GM13976 (cell line): ENCODE measurements at regions not wholly inside any gene's neighbourhood (a gene's known extent, or its start where the extent isn't known, plus 50 kb on each side); places are given as distances from the start of the nearest gene placed in this dataset.

ENCODE experiments used
- DNase-seq: peaks from one replicate; pipeline ENCODE4 v3.0.0; 2012; ENCODE audit warnings: low spot score
- in situ Hi-C: fragments of 300-500 bp; cut with MboI; formaldehyde crosslinking; loops from one replicate; pipeline ENCODE4 v1.12.0; 2022; ENCODE audit warnings: low sequenced_read_pairs, mixed read lengths, inconsistent platforms; ENCODE audit not compliant: unreplicated experiment
- TF ChIP-seq, protein P1 (sequence below): IDR thresholded peaks from 2 replicates; pipeline ENCODE4 v1.5.1; 2012; ENCODE audit warnings: borderline replicate concordance, mild to moderate bottlenecking; ENCODE audit not compliant: insufficient read depth; ENCODE audit errors: extremely low read depth, missing control alignments, control extremely low read depth

- DNase-seq = no peak
- in situ Hi-C loops = no loop called here
- TF ChIP-seq, protein P1, sequence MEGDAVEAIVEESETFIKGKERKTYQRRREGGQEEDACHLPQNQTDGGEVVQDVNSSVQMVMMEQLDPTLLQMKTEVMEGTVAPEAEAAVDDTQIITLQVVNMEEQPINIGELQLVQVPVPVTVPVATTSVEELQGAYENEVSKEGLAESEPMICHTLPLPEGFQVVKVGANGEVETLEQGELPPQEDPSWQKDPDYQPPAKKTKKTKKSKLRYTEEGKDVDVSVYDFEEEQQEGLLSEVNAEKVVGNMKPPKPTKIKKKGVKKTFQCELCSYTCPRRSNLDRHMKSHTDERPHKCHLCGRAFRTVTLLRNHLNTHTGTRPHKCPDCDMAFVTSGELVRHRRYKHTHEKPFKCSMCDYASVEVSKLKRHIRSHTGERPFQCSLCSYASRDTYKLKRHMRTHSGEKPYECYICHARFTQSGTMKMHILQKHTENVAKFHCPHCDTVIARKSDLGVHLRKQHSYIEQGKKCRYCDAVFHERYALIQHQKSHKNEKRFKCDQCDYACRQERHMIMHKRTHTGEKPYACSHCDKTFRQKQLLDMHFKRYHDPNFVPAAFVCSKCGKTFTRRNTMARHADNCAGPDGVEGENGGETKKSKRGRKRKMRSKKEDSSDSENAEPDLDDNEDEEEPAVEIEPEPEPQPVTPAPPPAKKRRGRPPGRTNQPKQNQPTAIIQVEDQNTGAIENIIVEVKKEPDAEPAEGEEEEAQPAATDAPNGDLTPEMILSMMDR = no peak
Observed at GRCh38 chr2:34907812-34908211, 1308.7 kb upstream of the FAM98A start.

DNA sequence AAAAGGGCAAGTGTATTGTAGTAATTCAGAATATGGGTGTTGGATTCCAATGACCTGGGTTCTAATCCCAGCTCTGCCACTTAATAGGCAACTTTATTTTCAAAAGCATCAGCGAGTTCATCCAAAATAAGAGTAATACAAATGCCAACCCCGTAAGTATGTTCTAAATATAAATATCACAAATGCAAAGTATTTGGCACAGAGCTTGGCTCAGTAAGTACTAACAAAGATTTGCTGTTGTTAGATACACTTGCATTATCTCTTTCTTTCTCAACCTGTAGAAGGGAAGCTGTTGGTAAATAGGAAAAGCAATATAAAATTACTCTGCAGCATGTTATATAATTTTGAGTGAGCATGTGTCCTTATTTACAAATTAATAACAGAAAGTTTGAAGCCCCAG lies 1302.6 kb upstream of the FAM98A start:
- TF ChIP-seq, protein P1 = no peak
- no peak for DNase-seq
- in situ Hi-C loops = no loop called here

- in situ Hi-C loops = no loop called here
- TF ChIP-seq, protein P1 = no peak
Observed at GRCh38 chr2:34899079-34899478, 1300.0 kb upstream of the FAM98A start.

GRCh38 chr2:34892766-34893165 lies 1293.7 kb upstream of the FAM98A start:
- in situ Hi-C loops = no loop called here
- TF ChIP-seq, protein P1 = no peak

More at GRCh38 chr2:34899079-34899478, 1300.0 kb upstream of the FAM98A start:
- DNase-seq = no peak

GRCh38 chr2:34892256-34892655 lies 1293.2 kb upstream of the FAM98A start:
- no peak for DNase-seq
- in situ Hi-C loops = no loop called here
- TF ChIP-seq, protein P1 = no peak

More at GRCh38 chr2:34892766-34893165, 1293.7 kb upstream of the FAM98A start:
- no peak for DNase-seq

GRCh38 chr2:34875091-34875745 lies 1276.1 kb upstream of the FAM98A start:
- DNase-seq = no peak
- TF ChIP-seq, protein P1 = no peak
- in situ Hi-C loops = no loop called here
